K562 (cell line): ENCODE measurements at regions not wholly inside any gene's neighbourhood (a gene's known extent, or its start where the extent isn't known, plus 50 kb on each side); places are given as distances from the start of the nearest gene placed in this dataset.

ENCODE experiments used
- ATAC-seq: fragments of 200-7000 bp; cut with Tn5 transposase; 3 replicates; pipeline ENCODE4 v1.9.1; 2020; ENCODE audit warnings: moderate library complexity
- BruUV-seq: library from RNA; stranded (reverse); fragments of 400-500 nt; replicated peaks from 2 replicates; lab custom pipeline; 2021; lab: Mats Ljungman, UMichigan
- CTCF ChIA-PET: fragments of 300-600 bp; formaldehyde crosslinking; extraction: SDS; loops from one replicate; lab custom pipeline; 2021; ENCODE audit warnings: low intra/inter-chr PET ratio; lab: Yijun Ruan, JAX
- POLR2A ChIA-PET: fragments of 300-600, 350-650 bp; sonication (Branson Sonifier 250); formaldehyde crosslinking; extraction: SDS; loops from one replicate; lab custom pipeline; 2021; ENCODE audit warnings: antibody characterized with exemption, inconsistent platforms; lab: Yijun Ruan, JAX
- DNase-seq, 4 experiments: peaks; one replicate each; pipeline versions ENCODE4 v3.0.0 to v3.0.0-alpha.2; 2011 to 2018; ENCODE audit warnings: low spot score in 3 of 4, mixed read lengths in 3 of 4; ENCODE audit errors: extremely low read depth in 1 of 4
- FAIRE-seq: peaks from 2 replicates; lab custom pipeline; 2011; peaks lifted over from hg19 to GRCh38; lab: Jason Lieb, UNC
- H2AFZ ChIP-seq: 2 replicates; pipeline ENCODE4 v1.6.0; 2011; ENCODE audit warnings: low read depth, low read length, control low read depth, inconsistent platforms
- H3K27ac ChIP-seq: fragments of 200-600 bp; 3 replicates; pipeline ENCODE4 v1.8.0; 2011; ENCODE audit warnings: low read depth, mild to moderate bottlenecking, control low read depth, inconsistent platforms, low read length, moderate library complexity, mixed read lengths; ENCODE audit errors: extremely low read depth
- H3K27me3 ChIP-seq, 2 experiments: fragments of 300-600 bp in 1 of 2; 2 replicates in 1 of 2; 3 replicates in 1 of 2; pipeline versions ENCODE4 v1.6.0 to v1.8.0; 2011; ENCODE audit warnings: inconsistent platforms in 2 of 2, low read length in 2 of 2, mild to moderate bottlenecking in 1 of 2, mixed read lengths in 1 of 2, moderate library complexity in 1 of 2; ENCODE audit not compliant: control insufficient read depth in 2 of 2, insufficient read depth in 2 of 2
- H3K36me3 ChIP-seq: fragments of 300-600 bp; 3 replicates; pipeline ENCODE4 v1.8.0; 2011; ENCODE audit warnings: mild to moderate bottlenecking, low read length, inconsistent platforms; ENCODE audit not compliant: control insufficient read depth, insufficient read depth
- H3K4me1 ChIP-seq, 2 experiments: fragments of 200-600 bp in 1 of 2; replicated peaks in 1 of 2; 2 replicates in 1 of 2; 3 replicates in 1 of 2; pipeline versions ENCODE4 v1.5.1 to v1.8.0; 2011; ENCODE audit warnings: inconsistent platforms in 2 of 2, low read length in 2 of 2, mild to moderate bottlenecking in 1 of 2, mixed read lengths in 1 of 2, moderate library complexity in 1 of 2; ENCODE audit not compliant: control insufficient read depth in 2 of 2, insufficient read depth in 2 of 2
- H3K4me2 ChIP-seq: 2 replicates; pipeline ENCODE4 v1.6.1; 2011; ENCODE audit warnings: low read length, control low read depth, inconsistent platforms, mixed read lengths; ENCODE audit not compliant: insufficient read depth
- H3K4me3 ChIP-seq: fragments of 200-600 bp; sonication (generic), shearing (Covaris generic); 2 replicates; pipeline ENCODE4 v1.5.1; 2016; ENCODE audit warnings: control low read depth, inconsistent platforms
- H3K79me2 ChIP-seq: fragments of 200-600 bp; 3 replicates; pipeline ENCODE4 v1.8.0; 2011; ENCODE audit warnings: low read length, inconsistent platforms; ENCODE audit not compliant: control insufficient read depth, insufficient read depth
- H3K9ac ChIP-seq, 2 experiments: 2 replicates each; pipeline versions ENCODE4 v1.6.0 to v1.6.1; 2011; ENCODE audit warnings: low read depth in 2 of 2, low read length in 2 of 2, control low read depth in 1 of 2, inconsistent platforms in 1 of 2, mild to moderate bottlenecking in 1 of 2, mixed read lengths in 1 of 2; ENCODE audit not compliant: insufficient read depth in 1 of 2
- H3K9me1 ChIP-seq: one replicate; pipeline ENCODE4 v1.6.0; 2011; ENCODE audit warnings: inconsistent platforms, mild to moderate bottlenecking, low read length, moderate library complexity; ENCODE audit not compliant: control insufficient read depth, insufficient read depth
- H3K9me3 ChIP-seq: replicated peaks from 2 replicates; pipeline ENCODE4 v1.5.1; 2011; ENCODE audit warnings: low read depth, low read length, inconsistent platforms; ENCODE audit not compliant: control insufficient read depth, insufficient read depth
- H4K20me1 ChIP-seq: replicated peaks from 2 replicates; pipeline ENCODE4 v1.6.1; 2011; ENCODE audit warnings: low read length, inconsistent platforms, mixed read lengths; ENCODE audit not compliant: control insufficient read depth, insufficient read depth
- ARID2 ChIP-seq: fragments of 450-650 bp; IDR thresholded peaks from 2 replicates; pipeline ENCODE4 v1.6.1; 2017; ENCODE audit warnings: antibody characterized with exemption, mild to moderate bottlenecking
- BRD9 ChIP-seq: fragments of 450-650 bp; IDR thresholded peaks from 2 replicates; pipeline ENCODE4 v1.6.1; 2018; ENCODE audit warnings: low read depth; ENCODE audit not compliant: partially characterized antibody
- CAMTA2 ChIP-seq: fragments of 250-450 bp; sonication (Bioruptor Pico); conservative IDR thresholded peaks from 2 replicates; pipeline ENCODE4 v1.5.1; 2022
- CHD1 ChIP-seq: fragments of 200-600 bp; sonication (generic); IDR thresholded peaks from one replicate; pipeline ENCODE4 v1.6.1; 2012; ENCODE audit warnings: mild to moderate bottlenecking, moderate library complexity, low read length, inconsistent platforms
- CTCFL ChIP-seq: IDR thresholded peaks from 2 replicates; pipeline ENCODE4 v1.6.1; 2011; ENCODE audit warnings: borderline replicate concordance, low read depth, mild to moderate bottlenecking, moderate library complexity, low read length; ENCODE audit not compliant: insufficient read depth, poor library complexity, severe bottlenecking
- FOXJ2 ChIP-seq: fragments of 200-800 bp; sonication (Bioruptor generic); IDR thresholded peaks from 2 replicates; pipeline ENCODE4 v1.6.1; 2016; ENCODE audit warnings: missing genetic modification characterization, missing compliant biosample characterization
- HNRNPLL ChIP-seq: fragments of 200-400 bp; formaldehyde crosslinking; IDR thresholded peaks from 2 replicates; pipeline ENCODE4 v1.6.1; 2017; ENCODE audit warnings: low read length, low read depth, mild to moderate bottlenecking; ENCODE audit not compliant: poor library complexity, severe bottlenecking
- JUND ChIP-seq, 2 experiments: IDR thresholded peaks; 2 replicates in 1 of 2; 3 replicates in 1 of 2; pipeline ENCODE4 v1.6.1; 2011; ENCODE audit warnings: borderline replicate concordance in 2 of 2, low read depth in 2 of 2, low read length in 2 of 2, improper control_type of control experiment in 1 of 2, missing biosample characterization in 1 of 2, missing genetic modification characterization in 1 of 2, missing genetic modification reagents in 1 of 2
- LARP7 ChIP-seq: fragments of 450-650 bp; IDR thresholded peaks from 2 replicates; pipeline ENCODE4 v1.6.1; 2016
- MCM3 ChIP-seq: fragments of 450-650 bp; IDR thresholded peaks from 2 replicates; pipeline ENCODE4 v1.6.1; 2016
- MCM7 ChIP-seq, 2 experiments: fragments of 450-650 bp; IDR thresholded peaks; 2 replicates each; pipeline ENCODE4 v1.6.1; 2016 to 2018
- MIER1 ChIP-seq: fragments of 450-650 bp; IDR thresholded peaks from 2 replicates; pipeline ENCODE4 v1.6.1; 2016; ENCODE audit warnings: antibody characterized with exemption, mild to moderate bottlenecking, low read depth
- MITF ChIP-seq: IDR thresholded peaks from 2 replicates; pipeline ENCODE4 v1.6.1; 2014; ENCODE audit warnings: antibody characterized with exemption
- NR0B1 ChIP-seq: fragments of 450-650 bp; IDR thresholded peaks from one replicate; pipeline ENCODE4 v1.6.1; 2018; ENCODE audit warnings: mild to moderate bottlenecking, moderate library complexity; ENCODE audit not compliant: partially characterized antibody
- RBFOX2 ChIP-seq: fragments of 200-400 bp; formaldehyde crosslinking; IDR thresholded peaks from 2 replicates; pipeline ENCODE4 v1.6.1; 2017; ENCODE audit warnings: low read depth, mild to moderate bottlenecking, low read length, moderate library complexity
- SREBF1 ChIP-seq: fragments of 150-350 bp; IDR thresholded peaks from 2 replicates; pipeline ENCODE4 v1.6.1; 2014; ENCODE audit warnings: antibody characterized with exemption, low read depth, low read length, borderline replicate concordance
- STAG1 ChIP-seq: sonication (generic); formaldehyde crosslinking; IDR thresholded peaks from 2 replicates; pipeline ENCODE4 v1.5.0; 2020; ENCODE audit warnings: missing genetic modification reagents, borderline replicate concordance
- ZKSCAN3 ChIP-seq: fragments of 250-450 bp; sonication (Bioruptor Pico); IDR thresholded peaks from 2 replicates; pipeline ENCODE4 v1.4.0; 2020
- ZNF766 ChIP-seq: fragments of 200-800 bp; sonication (Bioruptor generic); conservative IDR thresholded peaks from 2 replicates; pipeline ENCODE4 v1.6.1; 2016; ENCODE audit warnings: missing genetic modification characterization, missing compliant biosample characterization
- WGBS: fragments of 100-300 bp; shearing (Covaris generic); methylation state at CpG from one replicate; pipeline ENCODE4 v1.1.6; 2016; ENCODE audit warnings: low coverage, mixed read lengths; ENCODE audit not compliant: insufficient coverage; ENCODE audit errors: missing lambda C conversion rate; 5-methylcytosine and 5-hydroxymethylcytosine counted together
- in situ Hi-C: fragments of 300-500 bp; cut with MboI; formaldehyde crosslinking; loops from 4 replicates; pipeline ENCODE4 v1.15.0; 2018; ENCODE audit warnings: inconsistent platforms, mixed read lengths
- intact Hi-C: fragments of 100-400 bp; cut with micrococcal nuclease; formaldehyde crosslinking; loops from 2 replicates; pipeline ENCODE4 v1.14.2; 2022

- ATAC-seq (no peak), FAIRE-seq (no peak), DNase-seq (no peak)
- 0% methylated on average over 5 of the region's 5 CpGs for WGBS
- H3K27ac ChIP-seq, result no peak overlapping the region
- no peaks in the 10 kb centered on the region for H3K27me3 ChIP-seq
- no peaks in the 10 kb centered on the region for H3K9me1 ChIP-seq
- ChIA-PET POLR2A (no interaction called here), CTCF (no interaction called here)
- no peak overlapping the region for H3K9ac ChIP-seq
- H3K4me2 ChIP-seq, result no peak overlapping the region
- H4K20me1 ChIP-seq, result no peaks in the 10 kb centered on the region
- H3K79me2 ChIP-seq, result no peaks in the 10 kb centered on the region
- BruUV-seq, result no TSS peak
- in situ Hi-C loops (no loop called here), intact Hi-C loops (no loop called here)
- no peaks in the 10 kb centered on the region for H3K36me3 ChIP-seq
- H3K4me1 ChIP-seq, result no peaks in the 10 kb centered on the region
- no peak overlapping the region for H3K4me3 ChIP-seq
- no peak overlapping the region for H2AFZ ChIP-seq
- no peak for TF ChIP-seq ZNF766 (CRISPR knock-in tag)
- no peak for TF ChIP-seq MCM3
- TF ChIP-seq MITF, result no peak
- no peak for TF ChIP-seq ZKSCAN3 (CRISPR knock-in tag)
- TF ChIP-seq MIER1, result no peak
- TF ChIP-seq JUND (IDR thresholded peaks at IDR 0.05; ENCODE audit: borderline replicate concordance, low read depth, low read length), result no peak
- TF ChIP-seq JUND (tag; IDR thresholded peaks at IDR 0.05; ENCODE audit: borderline replicate concordance, low read depth, low read length), result no peak
- TF ChIP-seq ARID2, result no peak
- no peak for TF ChIP-seq BRD9
- no peak for TF ChIP-seq MCM7 (IDR thresholded peaks at IDR 0.05)
- no peak for TF ChIP-seq CAMTA2 (CRISPR knock-in tag)
- TF ChIP-seq LARP7, result no peak
- TF ChIP-seq CHD1, result no peak
- no peak for TF ChIP-seq NR0B1
- TF ChIP-seq STAG1 (CRISPR knock-in tag), result no peak
- TF ChIP-seq SREBF1, result no peak
- TF ChIP-seq RBFOX2, result no peak
- TF ChIP-seq HNRNPLL, result no peak
- TF ChIP-seq CTCFL, result no peak
- TF ChIP-seq FOXJ2 (tag), result no peak
- H3K9me3 ChIP-seq, result no peaks in the 10 kb centered on the region
Observed at GRCh38 chr2:5183031-5183430, 509.2 kb upstream of the SOX11 start.
